Lower lobe of right lung (tissue), 2 donors: ENCODE measurements at regions not wholly inside any gene's neighbourhood (a gene's known extent, or its start where the extent isn't known, plus 50 kb on each side); places are given as distances from the start of the nearest gene placed in this dataset.

Source experiments
- ATAC-seq, 2 donors: fragments of 200-7000 bp; cut with Tn5 transposase; one replicate each; pipeline ENCODE4 v1.9.1; 2020 to 2022; ENCODE audit warnings: mild to moderate bottlenecking in 2 of 2, moderate library complexity in 2 of 2
- DNase-seq: peaks from one replicate; pipeline ENCODE4 v3.0.0-alpha.2; 2020
- H3K27ac ChIP-seq: fragments of 200-600 bp; one replicate; pipeline ENCODE4 v1.8.0; 2022
- H3K27me3 ChIP-seq: fragments of 200-600 bp; one replicate; pipeline ENCODE4 v1.8.0; 2022; ENCODE audit warnings: low read depth
- H3K36me3 ChIP-seq: fragments of 200-600 bp; one replicate; pipeline ENCODE4 v1.8.0; 2022; ENCODE audit warnings: mild to moderate bottlenecking
- H3K4me1 ChIP-seq: fragments of 200-600 bp; one replicate; pipeline ENCODE4 v1.8.0; 2022
- H3K4me3 ChIP-seq: fragments of 200-600 bp; one replicate; pipeline ENCODE4 v1.8.0; 2022; ENCODE audit warnings: mild to moderate bottlenecking
- H3K9me3 ChIP-seq: fragments of 200-600 bp; one replicate; pipeline ENCODE4 v1.8.0; 2022
- intact Hi-C: fragments of 100-400 bp; cut with DNase I; formaldehyde crosslinking; loops from one replicate; pipeline ENCODE4 v1.11.0; 2022
- TF ChIP-seq, protein P1 (sequence below): fragments of 200-600 bp; IDR thresholded peaks from one replicate; pipeline ENCODE4 v1.8.0; 2022; ENCODE audit warnings: antibody characterized with exemption, mild to moderate bottlenecking
- donor health status: DM: no; HTN: yes; CAD: no; lungs with severe emphysema.

DNA sequence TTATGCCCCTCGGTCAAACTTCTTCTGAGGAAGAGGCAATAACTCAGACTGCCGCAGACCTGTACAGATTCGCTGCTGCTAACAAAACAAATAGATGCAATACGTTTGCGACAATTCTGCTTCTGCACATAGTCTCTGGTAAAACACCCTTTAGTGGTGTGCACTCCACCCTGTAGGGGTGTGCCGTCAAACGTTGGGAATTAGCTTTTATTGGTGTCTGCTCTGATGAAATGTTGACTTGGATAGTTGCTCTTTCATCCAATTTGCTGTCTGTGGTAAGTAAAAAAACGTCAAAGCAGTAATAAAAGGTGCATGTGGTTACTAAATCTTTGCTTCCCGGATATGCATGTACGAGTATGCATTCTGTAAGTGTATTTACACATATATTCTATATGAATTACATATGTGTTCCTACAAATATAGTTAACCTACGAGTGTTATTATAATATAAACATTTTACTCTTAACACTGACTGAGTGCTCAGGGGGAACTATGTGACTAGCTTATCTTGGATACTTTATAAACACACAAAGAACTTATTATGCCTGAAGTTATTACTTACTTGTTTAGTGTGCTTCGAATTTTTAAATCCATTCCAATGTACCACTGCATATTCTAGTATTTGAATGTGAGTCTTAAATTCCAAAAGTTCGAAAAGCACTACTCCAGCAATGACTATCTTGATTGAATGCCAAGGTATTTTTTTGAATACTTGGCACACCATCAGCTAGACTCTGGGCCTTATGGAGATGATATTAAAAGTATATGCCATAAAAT is 610.2 kb downstream of the ZEB2 start:
- ATAC-seq = no peak
- no peaks in the 10 kb centered on the region for H3K9me3 ChIP-seq
- intact Hi-C loops = no loop called here
- no peak overlapping the region for H3K27ac ChIP-seq
- no peaks in the 10 kb centered on the region for H3K4me1 ChIP-seq
- TF ChIP-seq, protein P1, sequence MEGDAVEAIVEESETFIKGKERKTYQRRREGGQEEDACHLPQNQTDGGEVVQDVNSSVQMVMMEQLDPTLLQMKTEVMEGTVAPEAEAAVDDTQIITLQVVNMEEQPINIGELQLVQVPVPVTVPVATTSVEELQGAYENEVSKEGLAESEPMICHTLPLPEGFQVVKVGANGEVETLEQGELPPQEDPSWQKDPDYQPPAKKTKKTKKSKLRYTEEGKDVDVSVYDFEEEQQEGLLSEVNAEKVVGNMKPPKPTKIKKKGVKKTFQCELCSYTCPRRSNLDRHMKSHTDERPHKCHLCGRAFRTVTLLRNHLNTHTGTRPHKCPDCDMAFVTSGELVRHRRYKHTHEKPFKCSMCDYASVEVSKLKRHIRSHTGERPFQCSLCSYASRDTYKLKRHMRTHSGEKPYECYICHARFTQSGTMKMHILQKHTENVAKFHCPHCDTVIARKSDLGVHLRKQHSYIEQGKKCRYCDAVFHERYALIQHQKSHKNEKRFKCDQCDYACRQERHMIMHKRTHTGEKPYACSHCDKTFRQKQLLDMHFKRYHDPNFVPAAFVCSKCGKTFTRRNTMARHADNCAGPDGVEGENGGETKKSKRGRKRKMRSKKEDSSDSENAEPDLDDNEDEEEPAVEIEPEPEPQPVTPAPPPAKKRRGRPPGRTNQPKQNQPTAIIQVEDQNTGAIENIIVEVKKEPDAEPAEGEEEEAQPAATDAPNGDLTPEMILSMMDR = no peak
- H3K27me3 ChIP-seq = no peaks in the 10 kb centered on the region
- no peaks in the 10 kb centered on the region for H3K36me3 ChIP-seq
- no peak overlapping the region for H3K4me3 ChIP-seq
- no peak for DNase-seq

DNA sequence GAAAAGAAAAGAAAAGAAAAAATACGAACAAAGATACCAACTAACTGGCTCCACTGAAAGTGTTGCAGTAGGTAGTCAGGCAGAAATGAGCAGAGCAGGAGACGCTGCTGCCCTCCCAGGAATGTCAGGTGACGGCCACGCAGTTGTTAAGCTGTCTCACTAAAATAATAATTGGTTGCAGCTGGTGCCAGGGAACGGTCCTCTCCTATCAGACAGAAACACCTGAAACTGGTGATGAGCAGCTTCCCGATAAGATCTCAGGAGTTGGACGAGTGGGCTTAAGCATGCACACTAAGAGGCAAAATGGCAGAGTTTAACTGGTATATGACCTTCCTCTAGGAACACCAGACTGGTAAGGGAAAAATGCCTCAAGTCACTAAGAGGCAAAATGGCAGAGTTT is 611.1 kb downstream of the ZEB2 start:
- no peak for DNase-seq
- Histone ChIP-seq H3K27ac (no peak overlapping the region), H3K36me3 (no peaks in the 10 kb centered on the region), H3K9me3 (no peaks in the 10 kb centered on the region), H3K27me3 (no peaks in the 10 kb centered on the region), H3K4me1 (peaks cover under 1% of the 10 kb centered on the region), H3K4me3 (no peak overlapping the region)
- ATAC-seq = no peak
- TF ChIP-seq, protein P1 = no peak
- intact Hi-C loops = no loop called here

DNA sequence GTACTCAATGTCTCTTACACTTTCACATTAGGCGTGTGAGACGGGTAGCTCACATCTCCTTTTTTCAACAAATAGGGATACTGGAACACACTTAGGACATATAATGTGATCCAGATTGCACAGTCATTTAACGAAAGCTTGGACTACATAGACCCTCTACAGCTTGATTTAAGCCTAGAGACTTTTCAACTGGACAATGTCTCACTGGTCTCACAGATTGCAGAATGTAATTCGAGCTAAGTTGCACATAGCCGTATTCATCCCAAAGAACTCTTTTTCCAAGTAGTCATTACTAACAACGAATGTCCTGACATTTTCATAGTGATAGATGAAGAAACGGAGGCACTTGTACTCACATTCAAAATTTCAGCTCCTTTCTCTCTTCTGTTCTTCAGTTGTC is 612.1 kb downstream of the ZEB2 start:
- H3K36me3 ChIP-seq = no peaks in the 10 kb centered on the region
- peaks cover 6% of the 10 kb centered on the region for H3K4me1 ChIP-seq
- TF ChIP-seq, protein P1 = no peak
- no peak for ATAC-seq
- no peak for DNase-seq
- H3K9me3 ChIP-seq = no peaks in the 10 kb centered on the region
- no peak overlapping the region for H3K27ac ChIP-seq
- no peaks in the 10 kb centered on the region for H3K27me3 ChIP-seq
- intact Hi-C loops = no loop called here
- no peak overlapping the region for H3K4me3 ChIP-seq

DNA sequence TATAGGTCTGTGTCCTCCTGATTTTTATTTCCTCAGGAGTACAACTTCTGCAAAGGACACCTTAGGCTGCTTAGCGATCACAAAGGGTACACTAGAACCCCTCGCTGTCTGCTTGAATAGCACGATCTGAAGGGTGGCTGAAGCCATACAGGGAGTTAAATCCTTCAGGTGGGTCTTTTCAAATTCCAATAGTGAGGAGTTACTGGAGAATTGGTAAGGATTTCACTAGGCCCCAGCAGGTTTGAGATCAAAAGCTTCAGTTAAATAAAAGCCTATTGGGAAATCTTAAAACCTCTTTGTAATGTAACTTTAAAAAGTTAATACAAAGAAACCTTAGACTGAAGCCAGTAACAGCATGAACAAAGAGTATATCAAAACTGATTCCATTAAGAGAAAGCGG is 613.1 kb downstream of the ZEB2 start:
- peaks cover 6% of the 10 kb centered on the region for H3K4me1 ChIP-seq
- DNase-seq = no peak
- H3K4me3 ChIP-seq = no peak overlapping the region
- ATAC-seq = no peak
- no peak overlapping the region for H3K27ac ChIP-seq
- intact Hi-C loops = no loop called here
- TF ChIP-seq, protein P1 = no peak
- H3K36me3 ChIP-seq = no peaks in the 10 kb centered on the region
- no peaks in the 10 kb centered on the region for H3K27me3 ChIP-seq
- H3K9me3 ChIP-seq = no peaks in the 10 kb centered on the region

DNA sequence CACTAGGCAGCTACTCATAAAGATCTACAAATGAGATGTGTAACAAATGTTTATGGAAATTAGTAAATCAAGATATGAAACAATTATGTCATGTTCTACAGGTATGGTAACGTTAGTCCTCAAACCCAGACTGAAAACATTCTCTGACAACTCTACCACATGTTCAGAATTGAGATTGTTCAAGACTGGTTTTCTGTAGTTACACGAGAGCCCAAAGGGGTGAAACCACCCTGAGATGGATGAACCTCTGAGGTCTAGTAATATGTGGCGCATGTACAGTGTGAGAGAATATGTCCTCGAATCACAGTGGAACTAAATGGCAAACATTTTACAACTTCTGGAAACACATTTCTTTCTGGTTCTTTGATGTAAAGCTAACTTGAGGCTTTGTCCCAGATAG is 614.3 kb downstream of the ZEB2 start:
- TF ChIP-seq, protein P1 = no peak
- ATAC-seq (no peak), DNase-seq (no peak)
- no peaks in the 10 kb centered on the region for H3K9me3 ChIP-seq
- H3K36me3 ChIP-seq = no peaks in the 10 kb centered on the region
- peaks cover 6% of the 10 kb centered on the region for H3K4me1 ChIP-seq
- intact Hi-C loops = no loop called here
- H3K27me3 ChIP-seq = no peaks in the 10 kb centered on the region
- no peak overlapping the region for H3K27ac ChIP-seq
- H3K4me3 ChIP-seq = no peak overlapping the region
